Neural crest cell (in vitro differentiated cells): ENCODE measurements at regions not wholly inside any gene's neighbourhood (a gene's known extent, or its start where the extent isn't known, plus 50 kb on each side); places are given as distances from the start of the nearest gene placed in this dataset.

ENCODE experiments used
- DNase-seq: peaks from one replicate; pipeline ENCODE4 v3.0.0; 2021; ENCODE audit warnings: low read depth, mixed read lengths, low spot score
- H3K27ac Mint-ChIP-seq: one replicate; pipeline ENCODE4 v1.8.0; 2021; ENCODE audit warnings: mild to moderate bottlenecking, mixed read lengths; ENCODE audit not compliant: unreplicated experiment
- H3K27me3 Mint-ChIP-seq: 2 replicates; pipeline ENCODE4 v1.8.0; 2021; ENCODE audit warnings: low read depth, mild to moderate bottlenecking, mixed read lengths
- H3K36me3 Mint-ChIP-seq: 2 replicates; pipeline ENCODE4 v1.8.0; 2021; ENCODE audit warnings: low read depth, mild to moderate bottlenecking, mixed read lengths
- H3K4me1 Mint-ChIP-seq: 2 replicates; pipeline ENCODE4 v1.8.0; 2021; ENCODE audit warnings: mixed read lengths
- H3K4me3 Mint-ChIP-seq: one replicate; pipeline ENCODE4 v1.8.0; 2021; ENCODE audit warnings: mild to moderate bottlenecking, mixed read lengths
- H3K9me3 Mint-ChIP-seq: 2 replicates; pipeline ENCODE4 v1.8.0; 2021; ENCODE audit warnings: mixed read lengths
- TF ChIP-seq, protein P1 (sequence below): fragments of 200-600 bp; sonication (generic); conservative IDR thresholded peaks from 2 replicates; pipeline ENCODE4 v1.5.0; 2021; ENCODE audit warnings: antibody characterized with exemption, mild to moderate bottlenecking

GRCh38 chr14:65229748-65230728 is 127.7 kb upstream of the MAX start:
- Mint-ChIP-seq H3K36me3 (no peaks in the 10 kb centered on the region), H3K27me3 (no peaks in the 10 kb centered on the region), H3K4me3 (peak overlapping the region; percentile 67), H3K27ac (peak overlapping the region; percentile 93), H3K9me3 (peaks cover 7% of the 10 kb centered on the region), H3K4me1 (peaks cover 63% of the 10 kb centered on the region)
- TF ChIP-seq, protein P1, sequence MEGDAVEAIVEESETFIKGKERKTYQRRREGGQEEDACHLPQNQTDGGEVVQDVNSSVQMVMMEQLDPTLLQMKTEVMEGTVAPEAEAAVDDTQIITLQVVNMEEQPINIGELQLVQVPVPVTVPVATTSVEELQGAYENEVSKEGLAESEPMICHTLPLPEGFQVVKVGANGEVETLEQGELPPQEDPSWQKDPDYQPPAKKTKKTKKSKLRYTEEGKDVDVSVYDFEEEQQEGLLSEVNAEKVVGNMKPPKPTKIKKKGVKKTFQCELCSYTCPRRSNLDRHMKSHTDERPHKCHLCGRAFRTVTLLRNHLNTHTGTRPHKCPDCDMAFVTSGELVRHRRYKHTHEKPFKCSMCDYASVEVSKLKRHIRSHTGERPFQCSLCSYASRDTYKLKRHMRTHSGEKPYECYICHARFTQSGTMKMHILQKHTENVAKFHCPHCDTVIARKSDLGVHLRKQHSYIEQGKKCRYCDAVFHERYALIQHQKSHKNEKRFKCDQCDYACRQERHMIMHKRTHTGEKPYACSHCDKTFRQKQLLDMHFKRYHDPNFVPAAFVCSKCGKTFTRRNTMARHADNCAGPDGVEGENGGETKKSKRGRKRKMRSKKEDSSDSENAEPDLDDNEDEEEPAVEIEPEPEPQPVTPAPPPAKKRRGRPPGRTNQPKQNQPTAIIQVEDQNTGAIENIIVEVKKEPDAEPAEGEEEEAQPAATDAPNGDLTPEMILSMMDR = no peak
- peak; percentile 58 for DNase-seq

- no peak overlapping the region for H3K27ac Mint-ChIP-seq
- peaks cover 53% of the 10 kb centered on the region for H3K4me1 Mint-ChIP-seq
- H3K9me3 Mint-ChIP-seq = peaks cover 11% of the 10 kb centered on the region
- TF ChIP-seq, protein P1 = no peak
- H3K4me3 Mint-ChIP-seq = no peak overlapping the region
- no peaks in the 10 kb centered on the region for H3K36me3 Mint-ChIP-seq
- H3K27me3 Mint-ChIP-seq = no peaks in the 10 kb centered on the region
- DNase-seq = no peak
Measured at GRCh38 chr14:65231286-65231980, 129.1 kb upstream of the MAX start.

DNA sequence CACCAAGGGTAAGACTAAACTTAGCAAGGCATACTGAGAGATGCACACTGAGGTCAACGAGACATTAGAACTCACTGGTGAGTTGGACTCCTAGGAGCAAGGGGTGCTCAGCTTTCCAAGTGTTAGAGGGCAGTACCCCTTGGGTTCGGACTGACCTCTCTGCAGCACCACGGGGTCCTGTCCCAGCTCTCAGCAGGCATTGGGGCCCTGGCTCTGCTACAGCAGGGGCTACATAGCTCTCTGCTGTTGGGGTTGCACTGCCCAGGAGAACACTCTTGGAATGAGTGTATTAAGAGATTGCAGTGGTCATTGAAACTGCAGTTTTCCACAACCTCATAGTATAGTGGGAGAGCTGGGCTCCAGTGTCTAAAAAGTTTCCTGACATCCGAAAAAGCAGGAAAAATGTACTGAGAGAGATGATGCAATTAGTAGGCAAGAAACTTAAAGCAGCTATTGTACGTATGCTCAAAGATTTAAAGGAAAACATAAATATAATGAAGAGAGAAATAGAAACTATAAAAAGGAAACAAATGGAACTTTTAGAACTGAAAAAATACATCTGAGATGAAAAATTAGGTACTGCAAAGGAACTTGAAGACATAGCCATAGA is 132.5 kb upstream of the MAX start:
- DNase-seq = no peak
- Mint-ChIP-seq H3K4me1 (peaks cover 59% of the 10 kb centered on the region), H3K36me3 (no peaks in the 10 kb centered on the region), H3K27me3 (no peaks in the 10 kb centered on the region), H3K27ac (no peak overlapping the region), H3K4me3 (no peak overlapping the region), H3K9me3 (peaks cover 11% of the 10 kb centered on the region)
- TF ChIP-seq, protein P1 = no peak

DNA sequence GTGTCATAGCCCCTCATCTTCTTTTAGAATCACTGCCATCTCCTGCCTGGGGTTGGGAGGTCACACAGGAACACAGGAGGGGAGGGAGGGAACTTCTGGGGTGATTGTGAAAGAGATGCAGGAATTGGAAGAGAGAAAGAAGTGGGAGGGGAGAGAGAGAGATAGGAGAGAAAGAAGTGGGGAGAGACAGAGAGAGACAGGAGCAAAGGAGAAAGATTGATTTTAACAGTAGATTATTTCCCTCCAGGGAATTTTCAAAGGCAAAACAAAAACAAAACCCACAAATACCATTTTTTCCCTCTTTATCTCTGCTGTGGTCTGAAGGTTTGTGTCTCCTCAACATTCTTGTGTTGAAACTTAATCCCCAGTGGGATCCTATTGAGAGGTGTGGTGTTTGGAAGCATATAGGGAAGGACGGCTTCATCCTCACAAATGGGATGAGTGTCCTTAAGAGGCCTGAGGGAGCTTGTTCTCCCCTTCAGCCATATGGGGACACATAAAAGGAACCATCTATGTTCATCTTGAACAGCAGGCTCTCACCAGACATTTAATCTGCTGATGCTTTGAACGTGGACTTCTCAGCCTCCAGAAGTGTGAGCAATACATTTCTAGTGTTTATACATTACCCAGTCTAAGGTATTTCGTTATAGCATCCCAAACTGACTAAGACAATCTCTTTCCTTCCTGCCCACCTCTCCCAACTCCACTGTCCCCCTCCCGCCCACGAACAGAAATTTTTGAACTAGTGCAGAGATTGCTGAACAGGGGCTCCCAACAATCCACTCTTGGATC is 134.9 kb upstream of the MAX start:
- TF ChIP-seq, protein P1 = no peak
- no peak for DNase-seq
- Mint-ChIP-seq H3K36me3 (no peaks in the 10 kb centered on the region), H3K27ac (no peak overlapping the region), H3K4me1 (peaks cover 51% of the 10 kb centered on the region), H3K9me3 (peaks cover 11% of the 10 kb centered on the region), H3K27me3 (no peaks in the 10 kb centered on the region), H3K4me3 (no peak overlapping the region)

DNA sequence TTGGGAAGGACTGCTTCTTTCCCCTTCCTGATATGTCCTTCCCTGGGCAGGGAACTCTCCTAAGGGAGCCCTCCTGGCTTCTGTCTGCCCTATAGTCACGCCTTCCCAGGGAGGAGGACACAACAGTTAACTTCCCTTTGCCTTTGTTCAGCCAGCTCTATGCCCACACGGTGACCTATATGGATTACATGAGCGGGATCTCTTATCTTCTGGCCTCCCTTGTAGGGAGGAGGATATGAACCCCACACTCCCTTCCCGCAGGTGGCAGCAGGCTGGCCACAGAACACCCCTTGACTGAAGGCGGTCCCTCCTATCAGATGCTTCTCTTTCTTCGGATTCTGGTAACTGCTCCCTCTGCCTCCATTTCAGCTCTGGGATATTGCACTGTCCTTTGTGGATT is 135.6 kb upstream of the MAX start:
- Mint-ChIP-seq H3K9me3 (peaks cover 11% of the 10 kb centered on the region), H3K4me3 (no peak overlapping the region), H3K4me1 (peaks cover 51% of the 10 kb centered on the region), H3K27ac (peak overlapping the region; percentile 63), H3K36me3 (no peaks in the 10 kb centered on the region), H3K27me3 (no peaks in the 10 kb centered on the region)
- DNase-seq = no peak
- TF ChIP-seq, protein P1 = no peak
